ENCODE measurements at regions not wholly inside any gene's neighbourhood (a gene's known extent, or its start where the extent isn't known, plus 50 kb on each side); places are given as distances from the start of the nearest gene placed in this dataset.

DNA sequence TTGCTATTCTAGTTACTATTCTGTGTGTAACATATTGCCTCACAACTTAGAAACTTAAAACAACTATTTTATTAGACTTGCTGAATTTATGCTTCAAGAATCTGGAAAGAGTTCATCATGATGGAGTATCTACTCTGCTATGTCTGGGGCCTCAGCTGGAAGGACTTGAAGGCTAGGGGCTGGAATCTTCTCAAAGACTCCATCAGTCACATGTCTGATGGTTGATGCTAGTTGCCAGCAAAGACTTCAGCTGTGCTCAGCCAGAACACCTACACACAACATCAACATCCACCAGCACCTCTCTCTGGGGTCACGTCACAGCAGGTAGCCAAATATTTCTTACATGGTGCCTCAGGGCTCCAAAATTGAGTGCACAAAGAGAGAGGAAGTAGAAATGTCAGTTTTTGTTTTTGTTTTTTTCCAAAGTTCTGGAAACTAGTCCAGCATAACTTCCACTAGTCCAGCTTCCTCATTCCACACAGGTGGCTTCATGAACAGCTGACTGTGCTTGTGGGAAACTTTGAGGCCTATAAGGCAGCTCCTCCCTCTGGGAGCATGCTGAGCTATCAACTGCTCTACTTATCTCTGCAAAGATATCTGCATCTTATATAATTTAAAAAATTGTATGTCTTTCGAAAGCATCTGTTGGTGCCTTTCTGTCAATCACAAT is 325.4 kb upstream of the AGTR1 start:
- 92 to 94% methylated on average over 2 of the region's 2 CpGs for WGBS, 2 donors
- no peak overlapping the region for H3K4me3 ChIP-seq
- no peaks in the 10 kb centered on the region for H3K4me1 ChIP-seq
- DNase-seq: no peak
- no peaks in the 10 kb centered on the region for H3K36me3 ChIP-seq (ENCODE audit: low read depth, missing control alignments)
- H3K9me3 ChIP-seq: no peaks in the 10 kb centered on the region
- TF ChIP-seq, protein P1, sequence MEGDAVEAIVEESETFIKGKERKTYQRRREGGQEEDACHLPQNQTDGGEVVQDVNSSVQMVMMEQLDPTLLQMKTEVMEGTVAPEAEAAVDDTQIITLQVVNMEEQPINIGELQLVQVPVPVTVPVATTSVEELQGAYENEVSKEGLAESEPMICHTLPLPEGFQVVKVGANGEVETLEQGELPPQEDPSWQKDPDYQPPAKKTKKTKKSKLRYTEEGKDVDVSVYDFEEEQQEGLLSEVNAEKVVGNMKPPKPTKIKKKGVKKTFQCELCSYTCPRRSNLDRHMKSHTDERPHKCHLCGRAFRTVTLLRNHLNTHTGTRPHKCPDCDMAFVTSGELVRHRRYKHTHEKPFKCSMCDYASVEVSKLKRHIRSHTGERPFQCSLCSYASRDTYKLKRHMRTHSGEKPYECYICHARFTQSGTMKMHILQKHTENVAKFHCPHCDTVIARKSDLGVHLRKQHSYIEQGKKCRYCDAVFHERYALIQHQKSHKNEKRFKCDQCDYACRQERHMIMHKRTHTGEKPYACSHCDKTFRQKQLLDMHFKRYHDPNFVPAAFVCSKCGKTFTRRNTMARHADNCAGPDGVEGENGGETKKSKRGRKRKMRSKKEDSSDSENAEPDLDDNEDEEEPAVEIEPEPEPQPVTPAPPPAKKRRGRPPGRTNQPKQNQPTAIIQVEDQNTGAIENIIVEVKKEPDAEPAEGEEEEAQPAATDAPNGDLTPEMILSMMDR (IDR thresholded peaks at IDR 0.05): no peak
- TF ChIP-seq POLR2A (IDR thresholded peaks at IDR 0.05): no peak
- intact Hi-C loops (cut with DNase I; ENCODE audit: low total_unique reads): no loop called here
- H3K27ac ChIP-seq: no peak overlapping the region
- no peaks in the 10 kb centered on the region for H3K27me3 ChIP-seq

DNA sequence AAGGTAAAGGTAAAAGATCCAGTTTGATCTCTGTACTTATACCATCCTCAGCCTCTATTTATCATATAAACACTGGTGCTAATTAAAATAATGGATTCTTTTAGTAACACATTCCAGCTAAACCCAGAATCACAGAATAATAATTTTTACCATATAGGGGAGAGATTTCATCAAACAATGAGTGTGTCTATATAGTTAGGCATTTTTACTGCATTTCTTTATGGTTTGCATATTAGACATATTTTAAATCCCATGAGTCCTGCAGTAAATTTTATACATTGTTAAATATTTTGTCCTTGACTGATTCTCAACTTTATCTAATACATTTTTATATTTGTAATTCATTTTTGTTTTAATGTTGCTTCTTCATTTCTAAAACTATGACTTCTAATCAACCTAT is 323.7 kb upstream of the AGTR1 start:
- H3K27ac ChIP-seq: no peak overlapping the region
- intact Hi-C loops (cut with DNase I; ENCODE audit: low total_unique reads): no loop called here
- H3K9me3 ChIP-seq: no peaks in the 10 kb centered on the region
- no peaks in the 10 kb centered on the region for H3K27me3 ChIP-seq
- no peaks in the 10 kb centered on the region for H3K36me3 ChIP-seq (ENCODE audit: low read depth, missing control alignments)
- H3K4me1 ChIP-seq: no peaks in the 10 kb centered on the region
- no peak overlapping the region for H3K4me3 ChIP-seq
- DNase-seq: no peak
- TF ChIP-seq, protein P1 (IDR thresholded peaks at IDR 0.05): no peak
- TF ChIP-seq POLR2A (IDR thresholded peaks at IDR 0.05): no peak

DNA sequence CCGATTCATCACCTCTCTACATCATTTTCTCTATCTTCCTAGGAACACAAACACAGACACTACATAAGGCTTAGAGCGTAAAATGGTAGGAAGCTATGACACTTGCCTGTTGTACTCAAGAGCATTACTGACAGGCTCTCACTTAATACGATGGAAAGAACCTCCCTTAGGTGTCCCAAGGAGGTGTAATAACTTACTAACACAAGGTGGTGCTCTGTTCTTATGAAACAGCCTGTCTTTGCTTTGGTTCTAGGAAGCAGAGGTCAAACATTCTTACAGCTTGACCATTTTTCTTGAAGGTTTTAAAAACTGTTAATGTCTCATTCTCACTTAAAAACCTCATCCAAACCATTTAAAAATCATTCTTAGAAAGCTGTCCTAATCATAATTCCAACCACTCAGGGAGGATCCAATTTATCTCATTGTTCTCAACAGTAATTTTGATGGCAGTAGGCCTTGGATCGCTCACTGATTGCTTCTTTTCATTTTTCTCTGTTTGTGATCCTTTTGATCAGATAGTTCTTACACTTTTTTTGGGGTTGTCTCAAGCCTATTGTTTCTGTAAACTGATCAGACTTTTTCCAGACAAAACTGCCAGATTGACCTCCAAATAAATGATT is 317.8 kb upstream of the AGTR1 start:
- 71 to 73% methylated on average over 4 of the region's 4 CpGs for WGBS, 2 donors
- H3K27ac ChIP-seq: no peak overlapping the region
- no peak for DNase-seq
- H3K9me3 ChIP-seq: no peaks in the 10 kb centered on the region
- TF ChIP-seq POLR2A (IDR thresholded peaks at IDR 0.05): no peak
- TF ChIP-seq, protein P1 (IDR thresholded peaks at IDR 0.05): peak; percentile 22 to 48 (median 39)
- intact Hi-C loops (cut with DNase I; ENCODE audit: low total_unique reads): no loop called here
- H3K27me3 ChIP-seq: no peaks in the 10 kb centered on the region
- no peaks in the 10 kb centered on the region for H3K36me3 ChIP-seq (ENCODE audit: low read depth, missing control alignments)
- H3K4me3 ChIP-seq: no peak overlapping the region
- H3K4me1 ChIP-seq: no peaks in the 10 kb centered on the region

DNA sequence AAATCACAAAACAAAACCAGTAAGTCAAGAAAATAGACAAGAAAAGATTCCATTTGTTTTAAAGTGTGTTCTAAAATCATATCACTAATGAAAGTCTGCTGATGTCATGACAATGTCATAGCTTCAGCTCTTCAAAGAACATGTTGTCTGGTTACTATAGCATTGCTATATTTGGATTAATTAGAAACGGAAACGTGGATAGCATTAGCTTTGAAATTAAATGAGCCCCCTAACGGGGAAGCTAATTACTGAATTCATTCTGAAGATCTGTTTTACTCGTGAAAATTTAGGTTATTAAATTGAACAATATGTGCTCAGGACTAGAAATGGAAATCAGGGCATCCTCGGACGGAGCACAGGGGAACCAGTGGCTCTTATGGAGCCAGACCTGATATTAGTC is 316.7 kb upstream of the AGTR1 start:
- DNase-seq: no peak
- no peaks in the 10 kb centered on the region for H3K27me3 ChIP-seq
- intact Hi-C loops (cut with DNase I; ENCODE audit: low total_unique reads): no loop called here

More for the DNA sequence above, 316.7 kb upstream of the AGTR1 start:
- Histone ChIP-seq H3K36me3 (ENCODE audit: low read depth, missing control alignments) (no peaks in the 10 kb centered on the region), H3K4me1 (no peaks in the 10 kb centered on the region), H3K27ac (no peak overlapping the region), H3K9me3 (no peaks in the 10 kb centered on the region), H3K4me3 (no peak overlapping the region)
- TF ChIP-seq, protein P1 (IDR thresholded peaks at IDR 0.05): no peak
- TF ChIP-seq POLR2A (IDR thresholded peaks at IDR 0.05): no peak
- WGBS, 2 donors: 71 to 82% methylated on average over 6 of the region's 6 CpGs
